ENCODE measurements at regions not wholly inside any gene's neighbourhood (a gene's known extent, or its start where the extent isn't known, plus 50 kb on each side); places are given as distances from the start of the nearest gene placed in this dataset.

DNA sequence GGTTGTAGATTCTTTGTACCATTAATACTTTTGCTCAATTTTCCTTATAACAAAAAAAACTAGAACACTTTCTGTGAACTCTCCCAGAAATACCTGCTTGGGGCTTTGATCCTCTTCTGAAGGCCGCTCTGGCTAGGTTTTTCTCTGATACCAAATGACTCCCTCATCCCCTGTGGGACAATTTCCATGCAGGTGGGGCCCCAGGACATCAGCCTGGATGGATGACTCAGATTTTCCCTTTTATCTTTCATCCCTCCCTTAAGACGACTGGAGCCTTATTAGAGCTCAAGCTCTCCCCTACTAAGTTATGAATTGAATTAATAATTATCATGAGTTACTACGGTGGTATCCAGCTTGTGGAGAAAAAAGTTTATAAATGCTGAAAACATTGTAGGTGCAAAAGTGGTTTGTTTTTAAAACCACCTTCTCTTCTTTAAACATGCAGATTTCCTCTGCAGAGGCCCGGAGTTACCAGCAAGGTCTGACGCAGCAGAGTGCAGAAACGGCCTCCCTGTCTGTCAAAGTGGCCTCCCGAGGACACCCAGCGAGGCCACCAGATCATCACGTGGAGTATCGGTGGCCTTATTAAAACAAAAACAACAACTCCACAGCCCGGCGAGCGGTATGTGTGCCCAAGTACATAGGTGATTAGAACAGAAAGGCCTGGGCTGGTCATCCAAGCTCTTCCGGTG lies 50.8 kb upstream of the IRX4 start:
- H3K27me3 ChIP-seq = peaks cover 17% of the 10 kb centered on the region
- intact Hi-C loops (cut with DNase I) = no loop called here
- no peaks in the 10 kb centered on the region for H3K4me1 ChIP-seq
- H3K27ac ChIP-seq = no peak overlapping the region
- H3K36me3 ChIP-seq = no peaks in the 10 kb centered on the region
- DNase-seq = no peak
- H3K9ac ChIP-seq (ENCODE audit: low read depth in 2 of 2, low read length in 2 of 2) = no peak overlapping the region
- TF ChIP-seq CTCF (IDR thresholded peaks at IDR 0.05) = no peak
- no peaks in the 10 kb centered on the region for H3K9me3 ChIP-seq
- no peak overlapping the region for H3K4me3 ChIP-seq

All from colonic mucosa (tissue), 4 donors.